Brain microvascular endothelial cell (primary cell): ENCODE measurements at regions not wholly inside any gene's neighbourhood (a gene's known extent, or its start where the extent isn't known, plus 50 kb on each side); places are given as distances from the start of the nearest gene placed in this dataset.

Source experiments
- DNase-seq: peaks from one replicate; pipeline ENCODE4 v3.0.0-alpha.2; 2020
- H3K27ac ChIP-seq: fragments of 250-450 bp; sonication (Bioruptor Pico); 2 replicates; pipeline ENCODE4 v1.5.1; 2020; ENCODE audit warnings: mild to moderate bottlenecking, moderate library complexity
- H3K27me3 ChIP-seq: fragments of 250-450 bp; sonication (Bioruptor Pico); replicated peaks from 2 replicates; pipeline ENCODE4 v1.5.1; 2020; ENCODE audit warnings: mild to moderate bottlenecking
- H3K36me3 ChIP-seq: fragments of 250-450 bp; sonication (Bioruptor Pico); replicated peaks from 2 replicates; pipeline ENCODE4 v1.5.1; 2020; ENCODE audit warnings: mild to moderate bottlenecking
- H3K4me3 ChIP-seq: 2 replicates; pipeline ENCODE4 v1.5.1; 2011; ENCODE audit warnings: low read depth, mild to moderate bottlenecking, control low read depth, low read length, moderate library complexity
- CTCF ChIP-seq: IDR thresholded peaks from 2 replicates; pipeline ENCODE4 v1.5.1; 2011; ENCODE audit warnings: low read depth, mild to moderate bottlenecking, moderate library complexity, low read length, control low read depth, inconsistent platforms; ENCODE audit errors: missing control alignments
- in situ Hi-C: cut with HindIII; loops from 2 replicates; pipeline ENCODE4 v1.10.0; 2017; ENCODE audit warnings: low sequenced_read_pairs, low pct_ligation_motif_present

- Histone ChIP-seq H3K36me3 (no peaks in the 10 kb centered on the region), H3K4me3 (no peak overlapping the region), H3K27me3 (no peaks in the 10 kb centered on the region), H3K27ac (no peak overlapping the region)
- in situ Hi-C loops, result no loop called here
- DNase-seq, result peak; percentile 20
- no peak for TF ChIP-seq CTCF
Measured at GRCh38 chr1:80047791-80048190, 1041.3 kb upstream of the ADGRL4 start.

- Histone ChIP-seq H3K27me3 (no peaks in the 10 kb centered on the region), H3K27ac (no peak overlapping the region), H3K36me3 (no peaks in the 10 kb centered on the region), H3K4me3 (no peak overlapping the region)
- in situ Hi-C loops, result no loop called here
- no peak for DNase-seq
- no peak for TF ChIP-seq CTCF
Measured at GRCh38 chr1:80044662-80045061, 1038.1 kb upstream of the ADGRL4 start.

GRCh38 chr1:80036690-80037432 is 1030.3 kb upstream of the ADGRL4 start:
- DNase-seq, result no peak
- in situ Hi-C loops, result no loop called here
- no peaks in the 10 kb centered on the region for H3K27me3 ChIP-seq
- TF ChIP-seq CTCF, result no peak
- no peak overlapping the region for H3K27ac ChIP-seq
- no peaks in the 10 kb centered on the region for H3K36me3 ChIP-seq
- H3K4me3 ChIP-seq, result no peak overlapping the region

GRCh38 chr1:80023358-80023757 is 1016.8 kb upstream of the ADGRL4 start:
- in situ Hi-C loops, result no loop called here
- H3K27ac ChIP-seq, result no peak overlapping the region
- no peaks in the 10 kb centered on the region for H3K27me3 ChIP-seq
- H3K4me3 ChIP-seq, result no peak overlapping the region
- no peak for TF ChIP-seq CTCF
- DNase-seq, result no peak
- H3K36me3 ChIP-seq, result no peaks in the 10 kb centered on the region

GRCh38 chr1:80021891-80022290 is 1015.4 kb upstream of the ADGRL4 start:
- Histone ChIP-seq H3K4me3 (no peak overlapping the region), H3K27me3 (no peaks in the 10 kb centered on the region), H3K27ac (no peak overlapping the region), H3K36me3 (no peaks in the 10 kb centered on the region)
- in situ Hi-C loops, result no loop called here
- TF ChIP-seq CTCF, result no peak
- no peak for DNase-seq

GRCh38 chr1:80018348-80018747 is 1011.8 kb upstream of the ADGRL4 start:
- no peak overlapping the region for H3K4me3 ChIP-seq
- no peak overlapping the region for H3K27ac ChIP-seq
- no peaks in the 10 kb centered on the region for H3K36me3 ChIP-seq
- DNase-seq, result no peak
- no peaks in the 10 kb centered on the region for H3K27me3 ChIP-seq
- TF ChIP-seq CTCF, result no peak
- in situ Hi-C loops, result no loop called here
